Esophagus (tissue), 2 donors: ENCODE measurements at regions not wholly inside any gene's neighbourhood (a gene's known extent, or its start where the extent isn't known, plus 50 kb on each side); places are given as distances from the start of the nearest gene placed in this dataset.
A peak's percentile ranks its signal among the peaks of the same experiment; 100 is the strongest.

Experiments
- H3K27ac ChIP-seq, 2 donors: one replicate each; pipeline ENCODE4 v1.5.1; 2013; ENCODE audit warnings: low read depth in 2 of 2, mild to moderate bottlenecking in 2 of 2, inconsistent platforms in 1 of 2, low read length in 1 of 2, moderate library complexity in 1 of 2
- H3K27me3 ChIP-seq, 2 donors: one replicate each; pipeline ENCODE4 v1.6.1; 2013; ENCODE audit warnings: low read length in 2 of 2, control low read depth in 1 of 2, mild to moderate bottlenecking in 1 of 2; ENCODE audit not compliant: insufficient read depth in 2 of 2, control insufficient read depth in 1 of 2
- H3K36me3 ChIP-seq, 2 donors: one replicate each; pipeline ENCODE4 v1.6.1; 2013; ENCODE audit warnings: low read length in 1 of 2; ENCODE audit not compliant: control insufficient read depth in 2 of 2, insufficient read depth in 2 of 2
- H3K4me1 ChIP-seq, 2 donors: one replicate each; pipeline ENCODE4 v1.6.1; 2013; ENCODE audit warnings: low read length in 1 of 2; ENCODE audit not compliant: control insufficient read depth in 2 of 2, insufficient read depth in 2 of 2
- H3K4me3 ChIP-seq, 2 donors: one replicate each; pipeline ENCODE4 v1.5.1; 2013; ENCODE audit warnings: low read length in 2 of 2, mild to moderate bottlenecking in 2 of 2, low read depth in 1 of 2, moderate library complexity in 1 of 2
- H3K9me3 ChIP-seq, 2 donors: one replicate each; pipeline ENCODE4 v1.6.1; 2013; ENCODE audit warnings: mild to moderate bottlenecking in 2 of 2, low read depth in 1 of 2, low read length in 1 of 2, moderate library complexity in 1 of 2; ENCODE audit not compliant: control insufficient read depth in 2 of 2, insufficient read depth in 1 of 2
- WGBS, 2 donors: extraction: QIAGEN DNeasy Blood & Tissue Kit; methylation state at CpG; one replicate each; pipeline ENCODE4 v1.1.7; 2013; 5-methylcytosine and 5-hydroxymethylcytosine counted together
- donor health status: healthy with polysubstance abuse.
- donor health status: Bipolar disorder and iron deficiency.

- no peak overlapping the region for H3K4me3 ChIP-seq
- no peak overlapping the region for H3K27ac ChIP-seq
- WGBS, 2 donors: 72 to 77% methylated on average over 5 of the region's 5 CpGs
- H3K36me3 ChIP-seq: no peaks in the 10 kb centered on the region
- H3K27me3 ChIP-seq: no peaks in the 10 kb centered on the region
- H3K9me3 ChIP-seq: no peaks in the 10 kb centered on the region
- no peaks in the 10 kb centered on the region for H3K4me1 ChIP-seq
Observed at GRCh38 chr17:12352127-12352526, 313.6 kb upstream of the MYOCD start.

DNA sequence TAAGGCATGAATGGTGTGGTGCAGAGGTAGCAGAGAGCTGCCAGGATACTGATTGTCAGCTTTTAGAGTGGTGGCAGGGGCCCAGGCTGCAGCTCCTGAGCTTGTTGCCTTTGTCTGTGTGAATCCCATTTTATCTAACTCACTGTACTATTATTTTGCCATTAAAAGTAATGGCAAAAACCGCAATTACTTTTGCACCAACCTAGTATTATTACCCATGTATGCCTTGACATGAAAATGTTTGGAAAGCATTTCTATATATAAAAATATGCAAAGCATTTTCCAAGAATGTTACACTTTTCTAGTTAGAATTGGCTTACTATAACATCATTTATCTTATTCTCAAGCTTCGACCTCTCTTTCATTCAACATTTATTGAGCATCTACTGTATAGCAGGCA, 308.1 kb upstream of the MYOCD start:
- Histone ChIP-seq H3K27me3 (no peaks in the 10 kb centered on the region), H3K4me1 (no peaks in the 10 kb centered on the region), H3K36me3 (no peaks in the 10 kb centered on the region), H3K9me3 (no peaks in the 10 kb centered on the region), H3K4me3 (no peak overlapping the region), H3K27ac (no peak overlapping the region)
- 87 to 90% methylated on average over 2 of the region's 2 CpGs for WGBS, 2 donors

- WGBS, 2 donors: 73% methylated on average over 10 of the region's 10 CpGs
- no peaks in the 10 kb centered on the region for H3K4me1 ChIP-seq
- peaks cover 0 to 2% of the 10 kb centered on the region in 2 donors for H3K9me3 ChIP-seq
- peak overlapping the region; percentile 36 to 41 for H3K27ac ChIP-seq
- H3K4me3 ChIP-seq: no peak overlapping the region
- H3K36me3 ChIP-seq: no peaks in the 10 kb centered on the region
- no peaks in the 10 kb centered on the region for H3K27me3 ChIP-seq
Observed at GRCh38 chr17:12358477-12358876, 307.2 kb upstream of the MYOCD start.

DNA sequence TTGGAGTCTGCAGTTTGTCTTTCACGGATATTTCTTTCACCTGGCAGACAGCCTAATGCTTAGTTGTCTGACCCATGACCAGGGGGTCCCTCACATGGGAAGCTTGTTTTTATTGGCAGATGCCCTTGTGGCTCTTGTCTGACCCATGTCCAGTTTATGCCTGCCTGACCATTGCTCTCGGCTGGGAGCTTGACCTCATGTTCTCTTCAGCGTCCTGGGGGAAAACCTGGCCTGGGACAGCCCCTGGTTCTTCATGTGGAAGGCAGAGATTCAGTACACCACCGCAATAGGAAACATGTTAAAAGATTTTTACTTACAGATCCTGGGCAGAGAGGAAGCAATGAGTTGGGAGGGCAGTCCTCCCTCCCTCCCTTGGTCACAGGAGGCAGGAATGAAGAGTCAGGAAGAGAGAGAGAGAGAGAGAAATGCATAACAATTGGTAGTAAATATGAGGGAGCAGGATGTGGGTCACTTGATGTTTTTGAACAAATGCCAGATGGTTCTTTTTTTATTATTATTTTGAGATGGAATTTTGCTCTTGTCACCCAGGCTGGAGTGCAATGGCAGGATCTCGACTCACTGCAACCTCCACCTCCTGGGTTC, 302.7 kb upstream of the MYOCD start:
- peaks cover 0 to 2% of the 10 kb centered on the region in 2 donors for H3K9me3 ChIP-seq
- H3K4me3 ChIP-seq: no peak overlapping the region
- no peaks in the 10 kb centered on the region for H3K27me3 ChIP-seq
- no peaks in the 10 kb centered on the region for H3K36me3 ChIP-seq
- 63 to 64% methylated on average over 5 of the region's 5 CpGs for WGBS, 2 donors
- H3K4me1 ChIP-seq: no peaks in the 10 kb centered on the region
- no peak overlapping the region for H3K27ac ChIP-seq

- H3K4me3 ChIP-seq: no peak overlapping the region
- H3K9me3 ChIP-seq: peaks cover 0 to 2% of the 10 kb centered on the region in 2 donors
- peak overlapping the region in 1 of 2 donors; percentile 43 for H3K27ac ChIP-seq
- no peaks in the 10 kb centered on the region for H3K36me3 ChIP-seq
- H3K4me1 ChIP-seq: no peaks in the 10 kb centered on the region
- WGBS, 2 donors: 65 to 73% methylated on average over 4 of the region's 4 CpGs
- H3K27me3 ChIP-seq: no peaks in the 10 kb centered on the region
Observed at GRCh38 chr17:12365805-12366204, 299.9 kb upstream of the MYOCD start.

- Histone ChIP-seq H3K4me3 (no peak overlapping the region), H3K36me3 (no peaks in the 10 kb centered on the region), H3K4me1 (no peaks in the 10 kb centered on the region), H3K27me3 (no peaks in the 10 kb centered on the region), H3K27ac (no peak overlapping the region), H3K9me3 (no peaks in the 10 kb centered on the region)
Observed at GRCh38 chr17:12369065-12369464, 296.6 kb upstream of the MYOCD start.

DNA sequence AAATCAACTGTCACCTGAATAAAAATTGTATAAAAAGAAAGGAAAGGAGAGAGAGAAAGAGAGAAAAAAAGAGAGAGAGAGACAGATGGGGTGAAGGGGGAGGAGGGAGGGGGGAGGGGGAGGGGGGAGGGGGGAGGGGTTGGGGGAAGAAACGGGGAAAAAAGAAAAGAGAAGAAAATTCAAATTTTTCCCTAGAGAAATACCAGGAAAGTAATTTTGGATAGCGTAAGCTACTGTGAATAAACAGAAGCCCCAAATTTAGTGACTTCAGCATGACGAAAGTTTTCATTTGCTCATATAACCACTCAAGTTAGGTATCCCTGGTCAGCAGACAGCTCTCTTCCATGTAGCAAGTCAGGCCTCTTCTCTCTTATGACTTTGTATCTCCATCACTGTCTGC, 289.4 kb upstream of the MYOCD start:
- H3K4me3 ChIP-seq: no peak overlapping the region
- H3K9me3 ChIP-seq: no peaks in the 10 kb centered on the region
- no peaks in the 10 kb centered on the region for H3K4me1 ChIP-seq
- no peak overlapping the region for H3K27ac ChIP-seq
- no peaks in the 10 kb centered on the region for H3K36me3 ChIP-seq
- no peaks in the 10 kb centered on the region for H3K27me3 ChIP-seq
- 75 to 83% methylated on average over 3 of the region's 3 CpGs for WGBS, 2 donors

DNA sequence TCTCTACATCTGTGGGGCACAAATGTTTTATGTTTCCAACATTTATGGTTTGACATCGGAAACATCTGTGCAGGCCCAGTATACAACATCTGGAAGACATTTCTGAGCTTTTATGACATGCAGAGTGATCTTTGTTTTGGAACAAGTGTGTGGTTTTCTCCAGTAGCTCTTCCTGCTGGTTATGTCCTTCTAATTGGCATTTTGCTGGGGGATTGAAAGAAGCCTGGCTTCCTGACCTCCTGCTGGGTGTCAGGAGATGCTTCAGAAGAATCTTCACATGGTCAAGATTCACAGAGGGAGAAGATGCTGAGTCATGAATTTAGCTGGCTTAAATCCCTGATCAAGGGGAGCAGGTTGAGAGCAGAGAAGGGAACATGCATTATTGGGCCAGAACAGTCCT, 279.5 kb upstream of the MYOCD start:
- Histone ChIP-seq H3K4me1 (no peaks in the 10 kb centered on the region), H3K36me3 (no peaks in the 10 kb centered on the region), H3K27ac (no peak overlapping the region), H3K27me3 (no peaks in the 10 kb centered on the region), H3K4me3 (no peak overlapping the region), H3K9me3 (no peaks in the 10 kb centered on the region)
- WGBS, 2 donors: 57 to 64% methylated on average over 1 of the region's 1 CpG

GRCh38 chr17:12388226-12388625, 277.5 kb upstream of the MYOCD start:
- Histone ChIP-seq H3K9me3 (no peaks in the 10 kb centered on the region), H3K4me3 (no peak overlapping the region), H3K27me3 (no peaks in the 10 kb centered on the region), H3K36me3 (no peaks in the 10 kb centered on the region), H3K4me1 (no peaks in the 10 kb centered on the region), H3K27ac (no peak overlapping the region)
- 79 to 86% methylated on average over 3 of the region's 3 CpGs for WGBS, 2 donors

DNA sequence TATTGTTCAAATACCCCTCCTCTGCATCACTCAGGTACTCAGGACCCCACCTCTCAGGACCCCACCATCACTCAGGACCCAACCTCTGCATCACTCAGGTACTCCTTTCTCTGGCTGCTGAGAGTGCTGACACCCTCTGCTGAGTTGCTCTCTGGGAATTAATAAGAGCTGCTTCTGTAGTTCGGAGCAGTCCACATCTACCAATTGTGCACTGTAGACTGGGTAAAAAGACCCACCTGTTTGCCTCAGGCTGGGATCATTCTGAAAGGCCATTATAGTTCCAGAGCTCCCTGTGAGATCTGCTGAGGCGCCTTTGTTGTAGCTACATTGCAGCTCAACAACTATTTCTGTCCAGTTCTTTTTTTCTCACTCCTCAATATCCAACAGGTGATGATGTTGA, 276.3 kb upstream of the MYOCD start:
- H3K27ac ChIP-seq: no peak overlapping the region
- H3K4me1 ChIP-seq: no peaks in the 10 kb centered on the region
- WGBS, 2 donors: 88% methylated on average over 2 of the region's 2 CpGs
- no peaks in the 10 kb centered on the region for H3K36me3 ChIP-seq
- H3K4me3 ChIP-seq: no peak overlapping the region
- no peaks in the 10 kb centered on the region for H3K9me3 ChIP-seq
- H3K27me3 ChIP-seq: no peaks in the 10 kb centered on the region
